AML-193 (cell line): ENCODE measurements at regions not wholly inside any gene's neighbourhood (a gene's known extent, or its start where the extent isn't known, plus 50 kb on each side); places are given as distances from the start of the nearest gene placed in this dataset.
"Not testable (repeated sequence)": the region's sequence is repeated elsewhere in the genome, so short reads cannot be mapped to it uniquely, and the experiment has no call there.

Experiments used
- DNase-seq, 2 experiments: peaks; one replicate each; lab custom pipeline; 2025; lab: John Stamatoyannopoulos, UW

- peak in 1 of 2 experiments; percentile 4 for DNase-seq
Observed at GRCh38 chr5:108451269-108451668, 69.4 kb upstream of the FBXL17 start.

- not testable (repeated sequence) for DNase-seq
Observed at GRCh38 chr5:108444130-108444529, 62.2 kb upstream of the FBXL17 start.

- DNase-seq: not testable (repeated sequence)
Observed at GRCh38 chr5:108442063-108442651, 60.3 kb upstream of the FBXL17 start.

GRCh38 chr5:108437425-108437824 is 55.5 kb upstream of the FBXL17 start:
- DNase-seq: no peak

GRCh38 chr5:108436696-108437095 is 54.8 kb upstream of the FBXL17 start:
- DNase-seq: no peak

- DNase-seq: no peak
Observed at GRCh38 chr5:108433600-108433999, 51.7 kb upstream of the FBXL17 start.

GRCh38 chr5:108432024-108432423 is 50.1 kb upstream of the FBXL17 start:
- DNase-seq: no peak
